HG02759 (cell line): ENCODE measurements at regions not wholly inside any gene's neighbourhood (a gene's known extent, or its start where the extent isn't known, plus 50 kb on each side); places are given as distances from the start of the nearest gene placed in this dataset.
"Not testable (repeated sequence)": the region's sequence is repeated elsewhere in the genome, so short reads cannot be mapped to it uniquely, and the experiment has no call there.

ENCODE experiments used
- ATAC-seq: cut with Tn5 transposase; IDR thresholded peaks from one replicate; pipeline ENCODE4 v1.9.1; 2021; ENCODE audit warnings: mild to moderate bottlenecking, moderate library complexity; ENCODE audit not compliant: unreplicated experiment

GRCh38 chr20:23299673-23300050, 50.9 kb upstream of the NXT1 start:
- no peak for ATAC-seq

GRCh38 chr20:23298926-23299672, 51.5 kb upstream of the NXT1 start:
- no peak for ATAC-seq

- ATAC-seq, result no peak
Measured at GRCh38 chr20:23298155-23298554, 52.4 kb upstream of the NXT1 start.

GRCh38 chr20:23296841-23297701, 53.5 kb upstream of the NXT1 start:
- no peak for ATAC-seq

GRCh38 chr20:23295934-23296333, 54.7 kb upstream of the NXT1 start:
- ATAC-seq, result no peak

DNA sequence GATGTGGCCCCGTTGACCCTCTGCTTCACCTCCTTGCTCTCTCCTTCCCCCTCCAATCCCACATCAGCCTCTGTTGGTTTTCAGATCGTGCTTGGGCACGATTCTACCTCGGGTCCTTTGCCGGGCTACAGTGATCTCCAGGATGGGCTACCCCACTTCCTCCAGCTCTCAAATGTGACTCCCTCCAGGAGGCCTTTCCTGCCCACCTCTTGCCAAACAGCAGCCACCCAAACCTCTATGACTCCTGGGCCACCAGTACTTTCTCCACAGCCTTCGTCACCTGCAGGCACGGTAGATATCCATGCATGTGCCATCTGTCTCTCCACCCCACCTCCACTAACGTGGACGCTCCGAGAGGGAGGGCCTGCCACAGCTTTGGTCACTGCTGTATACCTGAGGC, 55.9 kb upstream of the NXT1 start:
- ATAC-seq, result no peak

DNA sequence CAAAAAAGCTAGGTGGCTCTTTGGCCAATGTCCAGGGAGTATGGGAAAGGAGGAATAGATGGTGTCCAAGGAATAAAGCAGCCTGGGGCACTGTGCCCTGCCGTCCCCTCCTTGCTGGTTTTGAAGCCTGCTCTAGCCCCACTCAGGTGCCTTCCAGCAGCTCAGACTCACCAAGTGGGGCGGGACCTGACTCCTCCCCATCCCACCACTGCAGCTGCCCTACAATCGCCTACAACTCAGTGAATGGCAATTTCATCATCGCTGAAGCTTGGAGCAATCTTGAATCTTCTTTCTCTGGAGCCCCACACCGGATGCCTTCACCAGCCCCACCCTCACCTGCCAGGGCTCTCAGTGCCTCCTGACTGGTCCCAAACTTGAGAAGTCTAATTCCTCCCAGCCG, 56.4 kb upstream of the NXT1 start:
- no peak for ATAC-seq

DNA sequence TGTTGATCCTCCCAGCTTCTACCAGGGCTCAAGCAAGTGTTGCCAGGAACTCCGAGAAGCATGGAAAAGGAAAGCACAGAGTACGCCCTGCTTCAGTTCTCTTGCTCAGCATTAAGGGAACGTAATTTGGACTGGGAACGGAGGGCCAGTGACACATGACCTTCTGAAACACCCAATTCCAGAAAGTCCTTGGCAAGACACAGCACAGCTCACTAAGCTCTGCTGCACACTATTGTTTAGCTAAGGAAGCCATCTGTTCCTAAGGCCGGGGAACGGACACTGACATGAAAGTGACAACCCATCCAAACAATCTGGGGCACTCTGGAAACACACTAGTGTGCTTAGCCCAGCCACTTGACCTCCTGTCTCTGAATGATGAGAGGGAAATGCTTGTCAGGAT, 56.9 kb upstream of the NXT1 start:
- no peak for ATAC-seq

DNA sequence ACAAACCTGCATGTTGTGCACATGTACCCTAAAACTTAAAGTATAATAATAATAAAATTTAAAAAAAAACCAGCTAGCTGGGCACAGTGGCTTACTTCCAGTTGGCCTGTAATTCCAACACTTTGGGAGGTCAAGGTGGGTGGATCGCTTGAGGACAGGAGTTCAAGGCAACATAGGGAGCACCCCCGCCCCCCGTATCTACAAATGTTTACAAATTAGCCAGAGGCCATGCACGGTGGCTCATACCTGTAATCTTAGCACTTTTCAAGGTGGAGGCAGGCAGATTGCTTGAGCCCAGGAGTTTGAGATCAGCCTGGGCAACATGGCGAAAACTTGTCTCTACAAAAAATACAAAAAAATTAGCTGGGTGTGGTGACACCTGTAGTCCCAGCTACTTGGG, 58.3 kb upstream of the NXT1 start:
- not testable (repeated sequence) for ATAC-seq

DNA sequence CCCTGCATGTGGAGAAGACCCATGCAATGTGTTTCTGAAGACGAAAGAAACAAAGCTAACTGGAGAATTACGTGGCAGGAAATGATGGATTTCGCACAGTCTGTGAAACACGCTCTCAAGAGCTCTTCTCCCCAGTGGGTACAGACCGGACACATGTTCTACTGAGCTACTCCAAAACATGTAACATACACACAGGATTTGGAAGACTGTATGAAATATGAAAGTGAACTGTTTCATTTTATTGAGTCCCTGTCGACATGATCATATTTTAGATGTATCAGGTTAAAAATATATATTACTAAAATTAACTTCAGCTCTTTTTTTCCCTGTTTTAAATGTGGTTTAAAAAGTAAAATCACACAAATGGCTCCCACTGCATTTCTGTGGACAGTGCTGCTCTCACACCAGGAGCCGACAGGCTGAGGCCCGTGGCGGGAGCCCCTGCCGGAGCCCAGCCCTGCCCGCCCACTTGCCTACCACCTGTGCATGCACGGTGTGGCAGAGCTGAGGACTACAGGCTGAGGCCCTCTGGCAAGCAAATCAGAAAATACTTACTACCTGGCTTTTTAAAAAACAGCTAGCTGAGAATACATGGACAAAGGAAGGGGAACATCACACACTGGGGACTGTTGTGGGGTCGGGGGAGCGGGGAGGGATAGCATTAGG, 58.9 kb upstream of the NXT1 start:
- ATAC-seq, result no peak

- no peak for ATAC-seq
Measured at GRCh38 chr20:23290761-23291574, 59.6 kb upstream of the NXT1 start.

DNA sequence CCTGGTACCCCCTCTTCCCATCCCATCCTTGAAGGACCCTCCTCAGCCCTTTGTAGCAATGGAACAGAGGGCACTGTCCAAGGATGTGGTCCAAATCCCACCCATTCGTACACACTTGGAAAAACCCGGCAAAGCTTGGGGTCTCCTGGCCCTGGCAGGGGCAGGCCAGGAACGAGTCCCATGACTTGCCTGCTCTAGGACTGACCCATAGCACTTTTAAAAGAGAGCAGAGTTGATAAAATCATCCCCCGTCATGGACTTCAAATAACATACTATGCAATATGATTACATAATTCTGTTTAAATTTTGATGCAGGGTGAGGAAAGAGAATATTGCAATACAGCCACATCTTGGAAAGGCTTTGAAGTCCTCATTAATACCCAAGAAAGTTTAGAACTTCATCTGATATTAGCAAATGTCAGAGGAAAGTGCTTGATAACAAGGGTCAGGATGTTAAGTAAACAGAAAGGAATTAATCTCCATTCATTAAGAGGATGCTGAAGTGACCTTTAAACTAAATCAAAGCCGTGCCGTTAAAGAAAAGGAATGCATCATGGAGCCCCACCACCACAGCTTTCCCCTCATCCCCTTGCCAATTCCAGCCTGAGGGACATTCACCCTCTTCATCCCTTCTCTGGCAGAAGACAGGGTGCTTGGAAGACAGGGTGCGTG, 60.7 kb upstream of the NXT1 start:
- ATAC-seq, result no peak

GRCh38 chr20:23289249-23289648, 61.3 kb upstream of the NXT1 start:
- ATAC-seq, result no peak

DNA sequence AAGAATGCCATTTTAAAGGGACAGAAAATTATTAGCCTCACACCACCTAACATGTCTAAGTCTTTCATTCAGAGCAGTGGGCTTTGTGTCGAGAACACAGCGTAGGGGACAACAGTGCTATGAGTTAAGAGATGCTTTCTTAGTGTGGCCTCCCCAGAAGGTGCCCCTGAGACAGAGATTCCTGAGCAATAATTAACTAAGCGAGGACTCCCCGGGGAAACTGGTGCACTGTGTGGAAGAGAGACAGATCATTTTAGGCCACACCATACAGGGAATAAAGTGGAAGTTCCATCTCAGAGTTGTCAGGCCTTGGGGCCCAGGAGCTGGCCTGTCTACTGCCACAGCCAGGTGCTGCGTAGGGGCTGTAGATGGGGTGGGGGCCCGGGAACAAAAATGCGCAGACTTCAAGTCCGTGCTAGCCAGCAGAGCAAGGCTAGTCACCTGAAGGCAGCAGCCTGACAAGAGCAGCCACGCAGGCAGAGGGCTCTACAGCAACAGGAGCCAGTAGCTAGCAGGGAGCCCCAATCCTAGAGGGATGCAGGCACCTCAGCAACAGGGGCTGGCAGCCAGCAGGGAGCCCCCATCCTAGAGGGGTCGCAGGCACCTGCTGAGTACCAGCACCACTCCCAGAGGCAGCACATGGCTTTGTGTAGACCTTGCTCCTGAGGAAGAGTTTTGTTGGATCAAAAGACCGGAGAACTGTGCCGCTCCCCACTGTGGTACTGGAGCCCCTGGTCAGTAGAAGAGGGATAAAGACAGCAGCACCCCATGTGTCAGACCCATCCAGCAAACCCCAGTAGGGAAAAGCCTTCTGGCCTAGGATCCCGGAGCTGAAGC, 63.0 kb upstream of the NXT1 start:
- ATAC-seq, result no peak

DNA sequence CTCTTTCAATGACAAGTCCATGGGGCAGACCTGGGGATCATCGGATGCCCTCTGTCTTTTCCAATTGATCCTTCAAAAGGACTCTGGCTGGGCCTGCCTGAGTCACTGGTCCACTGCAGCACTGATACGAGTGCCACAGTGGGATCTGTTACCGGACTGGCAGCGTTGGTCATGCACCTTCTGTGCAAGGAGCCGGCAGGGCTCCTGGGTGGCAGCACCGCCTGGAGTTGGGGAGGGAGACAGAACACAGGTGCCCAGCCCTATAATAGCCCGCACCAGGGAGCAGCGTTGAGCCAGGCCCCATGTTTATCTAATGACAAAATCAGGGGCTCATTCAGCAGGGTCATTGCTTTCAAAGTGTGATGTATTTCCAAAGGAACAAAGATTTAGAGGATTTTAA, 64.2 kb upstream of the NXT1 start:
- ATAC-seq, result no peak

GRCh38 chr20:23285536-23285935, 65.1 kb upstream of the NXT1 start:
- ATAC-seq, result no peak

- ATAC-seq, result no peak
Measured at GRCh38 chr20:23284009-23284408, 66.6 kb upstream of the NXT1 start.

GRCh38 chr20:23283096-23283850, 67.3 kb upstream of the NXT1 start:
- ATAC-seq, result no peak

DNA sequence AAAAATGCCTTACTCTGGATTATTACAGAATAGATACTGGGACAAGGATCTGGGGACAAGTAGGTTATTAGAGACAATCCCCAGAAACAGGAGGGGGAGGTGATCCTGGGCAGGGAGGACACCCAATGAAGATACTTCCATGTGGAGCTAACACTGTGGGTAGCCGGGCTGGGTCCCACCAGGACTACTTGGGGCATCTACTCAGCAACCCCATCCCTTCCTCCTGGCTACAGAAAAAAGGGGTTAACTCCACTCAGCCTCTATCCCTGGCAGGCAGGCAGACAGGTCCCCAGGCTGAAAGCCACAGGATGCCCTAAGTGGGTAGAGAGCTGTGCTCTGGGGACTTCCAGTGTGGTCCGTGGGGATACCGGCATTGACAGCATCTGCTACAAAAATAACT, 68.0 kb upstream of the NXT1 start:
- ATAC-seq, result no peak
